Type B pancreatic cell (in vitro differentiated cells): ENCODE measurements at regions not wholly inside any gene's neighbourhood (a gene's known extent, or its start where the extent isn't known, plus 50 kb on each side); places are given as distances from the start of the nearest gene placed in this dataset.

Experiments
- DNase-seq: peaks from one replicate; pipeline ENCODE4 v3.0.0; 2021; ENCODE audit warnings: mixed read lengths; ENCODE audit not compliant: unreplicated experiment; ENCODE audit errors: extremely low spot score
- H3K27ac Mint-ChIP-seq: 2 replicates; pipeline ENCODE4 v1.8.0; 2021; ENCODE audit warnings: mild to moderate bottlenecking, mixed read lengths
- H3K27me3 Mint-ChIP-seq: 2 replicates; pipeline ENCODE4 v1.8.0; 2021; ENCODE audit warnings: mixed read lengths
- H3K36me3 Mint-ChIP-seq: 2 replicates; pipeline ENCODE4 v1.8.0; 2021; ENCODE audit warnings: mixed read lengths
- H3K4me1 Mint-ChIP-seq: one replicate; pipeline ENCODE4 v1.8.0; 2021; ENCODE audit warnings: mixed read lengths; ENCODE audit not compliant: unreplicated experiment
- H3K4me3 Mint-ChIP-seq: 2 replicates; pipeline ENCODE4 v1.8.0; 2021; ENCODE audit warnings: mild to moderate bottlenecking, mixed read lengths
- H3K9me3 Mint-ChIP-seq: 2 replicates; pipeline ENCODE4 v1.8.0; 2021; ENCODE audit warnings: mixed read lengths
- CTCF ChIP-seq: fragments of 200-600 bp; sonication (generic); conservative IDR thresholded peaks from 2 replicates; pipeline ENCODE4 v1.5.0; 2021; ENCODE audit warnings: antibody characterized with exemption, mild to moderate bottlenecking

- Mint-ChIP-seq H3K36me3 (no peaks in the 10 kb centered on the region), H3K27me3 (no peaks in the 10 kb centered on the region), H3K27ac (no peak overlapping the region), H3K4me1 (no peaks in the 10 kb centered on the region), H3K9me3 (no peaks in the 10 kb centered on the region), H3K4me3 (no peak overlapping the region)
- TF ChIP-seq CTCF, result no peak
- no peak for DNase-seq
Observed at GRCh38 chrX:82292803-82293202, 1090.9 kb downstream of the SH3BGRL start.

GRCh38 chrX:82320569-82320968 lies 1118.7 kb downstream of the SH3BGRL start:
- H3K36me3 Mint-ChIP-seq, result no peaks in the 10 kb centered on the region
- no peak for DNase-seq

GRCh38 chrX:82333575-82333974 lies 1131.7 kb downstream of the SH3BGRL start:
- no peak overlapping the region for H3K4me3 Mint-ChIP-seq
- H3K27ac Mint-ChIP-seq, result no peak overlapping the region
- H3K9me3 Mint-ChIP-seq, result no peaks in the 10 kb centered on the region
- peaks cover 3% of the 10 kb centered on the region for H3K4me1 Mint-ChIP-seq
- no peaks in the 10 kb centered on the region for H3K27me3 Mint-ChIP-seq
- no peak for DNase-seq
- no peaks in the 10 kb centered on the region for H3K36me3 Mint-ChIP-seq
- TF ChIP-seq CTCF, result no peak

More at GRCh38 chrX:82320569-82320968, 1118.7 kb downstream of the SH3BGRL start:
- TF ChIP-seq CTCF, result no peak
- Mint-ChIP-seq H3K4me3 (no peak overlapping the region), H3K9me3 (no peaks in the 10 kb centered on the region), H3K27me3 (no peaks in the 10 kb centered on the region), H3K4me1 (no peaks in the 10 kb centered on the region), H3K27ac (no peak overlapping the region)

GRCh38 chrX:82335772-82336171 lies 1133.9 kb downstream of the SH3BGRL start:
- peaks cover 3% of the 10 kb centered on the region for H3K4me1 Mint-ChIP-seq
- no peak for DNase-seq
- no peaks in the 10 kb centered on the region for H3K36me3 Mint-ChIP-seq
- no peaks in the 10 kb centered on the region for H3K27me3 Mint-ChIP-seq
- peak overlapping the region; percentile 41 for H3K4me3 Mint-ChIP-seq
- no peaks in the 10 kb centered on the region for H3K9me3 Mint-ChIP-seq
- peak overlapping the region; percentile 62 for H3K27ac Mint-ChIP-seq
- TF ChIP-seq CTCF, result no peak

GRCh38 chrX:82342531-82342930 lies 1140.6 kb downstream of the SH3BGRL start:
- H3K9me3 Mint-ChIP-seq, result no peaks in the 10 kb centered on the region

More at GRCh38 chrX:82342531-82342930, 1140.6 kb downstream of the SH3BGRL start:
- Mint-ChIP-seq H3K4me3 (no peak overlapping the region), H3K27ac (no peak overlapping the region), H3K36me3 (no peaks in the 10 kb centered on the region), H3K27me3 (no peaks in the 10 kb centered on the region), H3K4me1 (no peaks in the 10 kb centered on the region)
- TF ChIP-seq CTCF, result no peak
- DNase-seq, result no peak
